K562 (cell line): ENCODE measurements at regions not wholly inside any gene's neighbourhood (a gene's known extent, or its start where the extent isn't known, plus 50 kb on each side); places are given as distances from the start of the nearest gene placed in this dataset.

ENCODE experiments used
- ATAC-seq: fragments of 200-7000 bp; cut with Tn5 transposase; 3 replicates; pipeline ENCODE4 v1.9.1; 2020; ENCODE audit warnings: moderate library complexity
- BruUV-seq: library from RNA; stranded (reverse); fragments of 400-500 nt; replicated peaks from 2 replicates; lab custom pipeline; 2021; lab: Mats Ljungman, UMichigan
- CTCF ChIA-PET: fragments of 300-600 bp; formaldehyde crosslinking; extraction: SDS; loops from one replicate; lab custom pipeline; 2021; ENCODE audit warnings: low intra/inter-chr PET ratio; lab: Yijun Ruan, JAX
- POLR2A ChIA-PET: fragments of 300-600, 350-650 bp; sonication (Branson Sonifier 250); formaldehyde crosslinking; extraction: SDS; loops from one replicate; lab custom pipeline; 2021; ENCODE audit warnings: antibody characterized with exemption, inconsistent platforms; lab: Yijun Ruan, JAX
- DNase-seq, 4 experiments: peaks; one replicate each; pipeline versions ENCODE4 v3.0.0 to v3.0.0-alpha.2; 2011 to 2018; ENCODE audit warnings: low spot score in 3 of 4, mixed read lengths in 3 of 4; ENCODE audit errors: extremely low read depth in 1 of 4
- FAIRE-seq: peaks from 2 replicates; lab custom pipeline; 2011; peaks lifted over from hg19 to GRCh38; lab: Jason Lieb, UNC
- H2AFZ ChIP-seq: 2 replicates; pipeline ENCODE4 v1.6.0; 2011; ENCODE audit warnings: low read depth, low read length, control low read depth, inconsistent platforms
- H3K27ac ChIP-seq: fragments of 200-600 bp; 3 replicates; pipeline ENCODE4 v1.8.0; 2011; ENCODE audit warnings: low read depth, mild to moderate bottlenecking, control low read depth, inconsistent platforms, low read length, moderate library complexity, mixed read lengths; ENCODE audit errors: extremely low read depth
- H3K27me3 ChIP-seq, 2 experiments: fragments of 300-600 bp in 1 of 2; 2 replicates in 1 of 2; 3 replicates in 1 of 2; pipeline versions ENCODE4 v1.6.0 to v1.8.0; 2011; ENCODE audit warnings: inconsistent platforms in 2 of 2, low read length in 2 of 2, mild to moderate bottlenecking in 1 of 2, mixed read lengths in 1 of 2, moderate library complexity in 1 of 2; ENCODE audit not compliant: control insufficient read depth in 2 of 2, insufficient read depth in 2 of 2
- H3K36me3 ChIP-seq: fragments of 300-600 bp; 3 replicates; pipeline ENCODE4 v1.8.0; 2011; ENCODE audit warnings: mild to moderate bottlenecking, low read length, inconsistent platforms; ENCODE audit not compliant: control insufficient read depth, insufficient read depth
- H3K4me1 ChIP-seq, 2 experiments: fragments of 200-600 bp in 1 of 2; replicated peaks in 1 of 2; 2 replicates in 1 of 2; 3 replicates in 1 of 2; pipeline versions ENCODE4 v1.5.1 to v1.8.0; 2011; ENCODE audit warnings: inconsistent platforms in 2 of 2, low read length in 2 of 2, mild to moderate bottlenecking in 1 of 2, mixed read lengths in 1 of 2, moderate library complexity in 1 of 2; ENCODE audit not compliant: control insufficient read depth in 2 of 2, insufficient read depth in 2 of 2
- H3K4me2 ChIP-seq: 2 replicates; pipeline ENCODE4 v1.6.1; 2011; ENCODE audit warnings: low read length, control low read depth, inconsistent platforms, mixed read lengths; ENCODE audit not compliant: insufficient read depth
- H3K4me3 ChIP-seq: fragments of 200-600 bp; sonication (generic), shearing (Covaris generic); 2 replicates; pipeline ENCODE4 v1.5.1; 2016; ENCODE audit warnings: control low read depth, inconsistent platforms
- H3K79me2 ChIP-seq: fragments of 200-600 bp; 3 replicates; pipeline ENCODE4 v1.8.0; 2011; ENCODE audit warnings: low read length, inconsistent platforms; ENCODE audit not compliant: control insufficient read depth, insufficient read depth
- H3K9ac ChIP-seq, 2 experiments: 2 replicates each; pipeline versions ENCODE4 v1.6.0 to v1.6.1; 2011; ENCODE audit warnings: low read depth in 2 of 2, low read length in 2 of 2, control low read depth in 1 of 2, inconsistent platforms in 1 of 2, mild to moderate bottlenecking in 1 of 2, mixed read lengths in 1 of 2; ENCODE audit not compliant: insufficient read depth in 1 of 2
- H3K9me1 ChIP-seq: one replicate; pipeline ENCODE4 v1.6.0; 2011; ENCODE audit warnings: inconsistent platforms, mild to moderate bottlenecking, low read length, moderate library complexity; ENCODE audit not compliant: control insufficient read depth, insufficient read depth
- H3K9me3 ChIP-seq: replicated peaks from 2 replicates; pipeline ENCODE4 v1.5.1; 2011; ENCODE audit warnings: low read depth, low read length, inconsistent platforms; ENCODE audit not compliant: control insufficient read depth, insufficient read depth
- H4K20me1 ChIP-seq: replicated peaks from 2 replicates; pipeline ENCODE4 v1.6.1; 2011; ENCODE audit warnings: low read length, inconsistent platforms, mixed read lengths; ENCODE audit not compliant: control insufficient read depth, insufficient read depth
- BACH1 ChIP-seq: fragments of 200-800 bp; sonication (Bioruptor generic); IDR thresholded peaks from 2 replicates; pipeline ENCODE4 v1.6.1; 2016; ENCODE audit warnings: missing genetic modification characterization, missing compliant biosample characterization
- E2F3 ChIP-seq: fragments of 250-450 bp; sonication (Bioruptor Pico); IDR thresholded peaks from 2 replicates; pipeline ENCODE4 v1.4.0; 2020; ENCODE audit warnings: mild to moderate bottlenecking
- FOS ChIP-seq: IDR thresholded peaks from 3 replicates; pipeline ENCODE4 v1.6.1; 2011; ENCODE audit not compliant: insufficient read length; ENCODE audit errors: extremely low read depth
- HCFC1 ChIP-seq: IDR thresholded peaks from 2 replicates; pipeline ENCODE4 v1.6.1; 2012; ENCODE audit warnings: low read depth, low read length, improper control_type of control experiment
- MLX ChIP-seq, 2 experiments: fragments of 450-650 bp in 1 of 2; sonication (generic) in 1 of 2; formaldehyde crosslinking; conservative IDR thresholded peaks; 2 replicates each; pipeline versions ENCODE4 v1.4.0 to v1.8.1; 2020 to 2022; ENCODE audit warnings: mild to moderate bottlenecking in 1 of 2, missing genetic modification reagents in 1 of 2
- MXI1 ChIP-seq: IDR thresholded peaks from 2 replicates; pipeline ENCODE4 v1.6.1; 2011; ENCODE audit warnings: low read depth, mild to moderate bottlenecking, improper control_type of control experiment, low read length
- NFE2 ChIP-seq: IDR thresholded peaks from 2 replicates; pipeline ENCODE4 v1.6.1; 2014; ENCODE audit warnings: antibody characterized with exemption, low read depth
- POLR2G ChIP-seq: fragments of 200-400 bp; formaldehyde crosslinking; IDR thresholded peaks from 2 replicates; pipeline ENCODE4 v1.6.1; 2017; ENCODE audit warnings: low read depth, mild to moderate bottlenecking, antibody characterized with exemption, low read length, moderate library complexity
- POLR3G ChIP-seq: IDR thresholded peaks from 2 replicates; pipeline ENCODE4 v1.6.1; 2011; ENCODE audit not compliant: insufficient read length, insufficient replicate concordance; ENCODE audit errors: extremely low read depth
- RFX5 ChIP-seq: IDR thresholded peaks from 2 replicates; pipeline ENCODE4 v1.6.1; 2011; ENCODE audit warnings: low read depth, mild to moderate bottlenecking, improper control_type of control experiment, low read length
- TAF7 ChIP-seq: fragments of 450-650 bp; IDR thresholded peaks from 2 replicates; pipeline ENCODE4 v1.6.1; 2016; ENCODE audit warnings: missing genetic modification characterization, missing compliant biosample characterization
- THRAP3 ChIP-seq: fragments of 450-650 bp; IDR thresholded peaks from 2 replicates; pipeline ENCODE4 v1.6.1; 2016; ENCODE audit warnings: mild to moderate bottlenecking, inconsistent platforms, borderline replicate concordance
- TSC22D4 ChIP-seq: fragments of 450-650 bp; IDR thresholded peaks from 2 replicates; pipeline ENCODE4 v1.6.1; 2016; ENCODE audit warnings: missing genetic modification characterization, missing biosample characterization, control low read depth
- ZNF507 ChIP-seq: conservative IDR thresholded peaks from 2 replicates; pipeline ENCODE4 v1.6.1; 2017; ENCODE audit warnings: missing genetic modification characterization, missing compliant biosample characterization
- WGBS: fragments of 100-300 bp; shearing (Covaris generic); methylation state at CpG from one replicate; pipeline ENCODE4 v1.1.6; 2016; ENCODE audit warnings: low coverage, mixed read lengths; ENCODE audit not compliant: insufficient coverage; ENCODE audit errors: missing lambda C conversion rate; 5-methylcytosine and 5-hydroxymethylcytosine counted together
- in situ Hi-C: fragments of 300-500 bp; cut with MboI; formaldehyde crosslinking; loops from 4 replicates; pipeline ENCODE4 v1.15.0; 2018; ENCODE audit warnings: inconsistent platforms, mixed read lengths
- intact Hi-C: fragments of 100-400 bp; cut with micrococcal nuclease; formaldehyde crosslinking; loops from 2 replicates; pipeline ENCODE4 v1.14.2; 2022

GRCh38 chr5:6108981-6109825 is 269.1 kb downstream of the MED10 start:
- Histone ChIP-seq H3K27me3 (peaks cover 9 to 28% of the 10 kb centered on the region in 2 experiments; a peak in 3 of 5 replicates), H3K4me3 (no peak overlapping the region), H2AFZ (no peak overlapping the region), H3K9me1 (no peaks in the 10 kb centered on the region), H3K79me2 (no peaks in the 10 kb centered on the region), H3K9me3 (no peaks in the 10 kb centered on the region), H3K9ac (no peak overlapping the region), H3K4me2 (no peak overlapping the region), H4K20me1 (no peaks in the 10 kb centered on the region; the same call in 1 of the 2 replicates), H3K4me1 (no peaks in the 10 kb centered on the region), H3K27ac (no peak overlapping the region), H3K36me3 (no peaks in the 10 kb centered on the region)
- no TSS peak for BruUV-seq
- DNase-seq (no peak), FAIRE-seq (no peak), ATAC-seq (no peak)
- in situ Hi-C loops: no loop called here
- 1% methylated on average over 11 of the region's 11 CpGs for WGBS
- TF ChIP-seq THRAP3 (no peak), MXI1 (no peak), RFX5 (no peak), POLR2G (no peak)
- intact Hi-C loops: no loop called here
- CTCF ChIA-PET: no interaction called here
- POLR2A ChIA-PET: no interaction called here

GRCh38 chr5:6108540-6108848 is 269.9 kb downstream of the MED10 start:
- Histone ChIP-seq H4K20me1 (no peaks in the 10 kb centered on the region; the same call in 1 of the 2 replicates), H3K27ac (no peak overlapping the region), H3K79me2 (no peaks in the 10 kb centered on the region), H3K4me3 (no peak overlapping the region), H3K9me1 (no peaks in the 10 kb centered on the region), H3K27me3 (peaks cover 9 to 28% of the 10 kb centered on the region in 2 experiments; a peak in 3 of 5 replicates), H3K9ac (no peak overlapping the region), H3K9me3 (no peaks in the 10 kb centered on the region), H2AFZ (no peak overlapping the region), H3K36me3 (no peaks in the 10 kb centered on the region), H3K4me2 (no peak overlapping the region), H3K4me1 (no peaks in the 10 kb centered on the region)
- WGBS: 0% methylated on average over 5 of the region's 5 CpGs
- in situ Hi-C loops: no loop called here
- DNase-seq: no peak
- ChIA-PET POLR2A (interaction anchor here (0.6 kb wide), 2 partner anchors 87 to 400 kb away, joined by 3 to 5 read pairs; no protein-coding TSS in a partner anchor), CTCF (no interaction called here)
- no peak for FAIRE-seq
- BruUV-seq: no TSS peak
- intact Hi-C loops: no loop called here
- TF ChIP-seq TAF7 (tag) (no peak), MLX (CRISPR knock-in tag; conservative IDR thresholded peaks at IDR 0.05) (no peak), HCFC1 (no peak), ZNF507 (no peak), BACH1 (no peak), POLR3G (no peak), NFE2 (no peak), E2F3 (CRISPR knock-in tag) (no peak), TSC22D4 (tag) (no peak), FOS (no peak)
- ATAC-seq: no peak
